CD4-positive, alpha-beta T cell treated with Interleukin-6 at 100 ng/mL for 8 hours (primary cell): ENCODE measurements at regions not wholly inside any gene's neighbourhood (a gene's known extent, or its start where the extent isn't known, plus 50 kb on each side); places are given as distances from the start of the nearest gene placed in this dataset.

ENCODE experiments used
- DNase-seq: peaks from one replicate; pipeline ENCODE4 v3.0.0-alpha.2; 2020; ENCODE audit warnings: mixed read lengths, low spot score

DNA sequence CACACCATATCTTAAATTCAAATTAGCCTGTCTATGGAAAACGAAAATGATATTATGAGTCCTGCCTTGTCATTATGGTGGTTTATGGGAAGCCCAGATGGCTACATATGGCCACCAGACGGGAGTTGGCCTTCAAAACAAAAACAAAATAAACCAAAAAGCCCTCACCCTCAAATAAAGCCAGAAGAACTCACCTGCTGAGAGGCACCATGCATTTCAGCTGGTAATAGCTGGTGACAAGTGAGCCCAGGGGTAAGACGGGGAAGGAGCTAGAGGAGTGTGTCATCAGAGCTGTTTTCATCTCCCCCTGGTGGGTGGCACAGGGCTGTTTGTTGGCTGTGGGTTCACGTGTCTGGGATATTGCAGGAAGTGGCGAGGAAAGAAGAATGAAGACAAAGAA lies 152.9 kb downstream of the EFNB2 start:
- no peak for DNase-seq

DNA sequence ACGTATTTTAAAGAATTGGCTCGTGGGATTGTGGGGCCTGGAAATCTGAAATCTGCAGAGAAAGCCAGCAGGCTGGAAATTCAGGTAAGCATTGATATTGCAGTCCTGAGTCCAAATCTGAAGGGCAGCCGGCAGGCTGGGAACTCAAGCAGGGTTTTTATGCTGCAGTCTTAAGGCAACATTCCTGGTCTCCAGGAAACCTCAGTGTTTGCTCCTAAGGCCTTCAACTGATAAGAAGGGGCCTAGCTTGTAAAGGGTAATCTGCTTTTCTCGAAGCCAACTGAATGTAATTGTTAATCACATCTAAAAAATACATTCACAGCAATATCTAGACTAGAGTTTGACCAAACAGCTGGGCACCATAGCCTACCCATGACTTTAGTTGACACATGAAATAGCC lies 154.4 kb downstream of the EFNB2 start:
- no peak for DNase-seq

DNA sequence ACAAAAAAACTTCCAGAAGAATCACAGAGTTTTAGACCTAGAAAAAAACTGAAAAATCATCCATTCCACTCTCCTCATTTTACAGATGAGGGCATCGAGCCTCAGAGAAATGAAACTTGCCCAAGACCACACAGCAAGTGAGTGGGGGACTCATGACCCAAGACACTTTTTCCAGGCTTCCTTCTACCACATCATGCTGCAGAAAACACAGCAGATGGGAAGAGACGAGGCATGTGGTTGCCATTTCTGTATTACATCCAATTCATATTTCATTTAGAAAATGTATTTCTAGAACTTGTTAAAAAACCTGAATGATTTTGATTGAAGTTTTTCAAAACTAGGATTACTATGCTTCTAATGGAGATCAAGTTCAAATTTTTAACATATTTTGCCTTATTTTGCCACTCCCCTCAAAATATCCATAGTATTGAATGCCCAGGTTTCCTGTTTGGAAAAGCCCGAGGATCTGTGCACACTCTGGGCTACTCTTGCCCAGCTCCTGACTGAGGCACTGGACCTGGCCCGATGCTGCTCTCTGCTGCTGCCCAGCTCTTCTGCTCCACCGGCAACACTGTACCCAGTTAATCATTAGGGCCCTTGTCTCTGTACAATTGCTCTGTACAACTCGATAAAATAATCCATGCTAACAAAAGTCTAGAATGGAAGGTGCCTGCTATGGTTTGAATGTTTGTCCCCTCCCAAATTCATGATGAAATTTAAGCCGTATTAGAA lies 157.4 kb downstream of the EFNB2 start:
- no peak for DNase-seq

DNA sequence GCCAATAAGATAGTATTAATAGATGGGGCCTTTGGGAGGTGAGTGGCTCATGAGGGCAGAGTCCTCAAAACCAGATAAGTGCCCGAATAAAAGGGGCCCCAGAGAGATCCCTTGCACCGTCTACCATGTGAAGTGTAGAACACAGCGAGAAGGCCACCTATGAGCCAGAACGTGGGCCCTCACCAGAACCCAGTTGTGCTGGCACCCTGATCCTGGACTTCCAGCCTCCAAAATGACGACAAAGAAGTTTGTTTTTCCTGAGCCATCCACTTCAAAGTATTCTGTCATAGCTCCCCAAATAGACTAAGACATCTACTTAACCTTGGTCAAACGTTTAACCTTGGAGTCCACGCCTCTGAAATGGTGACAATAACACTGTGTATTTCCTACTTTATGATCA lies 158.1 kb downstream of the EFNB2 start:
- DNase-seq = no peak

DNA sequence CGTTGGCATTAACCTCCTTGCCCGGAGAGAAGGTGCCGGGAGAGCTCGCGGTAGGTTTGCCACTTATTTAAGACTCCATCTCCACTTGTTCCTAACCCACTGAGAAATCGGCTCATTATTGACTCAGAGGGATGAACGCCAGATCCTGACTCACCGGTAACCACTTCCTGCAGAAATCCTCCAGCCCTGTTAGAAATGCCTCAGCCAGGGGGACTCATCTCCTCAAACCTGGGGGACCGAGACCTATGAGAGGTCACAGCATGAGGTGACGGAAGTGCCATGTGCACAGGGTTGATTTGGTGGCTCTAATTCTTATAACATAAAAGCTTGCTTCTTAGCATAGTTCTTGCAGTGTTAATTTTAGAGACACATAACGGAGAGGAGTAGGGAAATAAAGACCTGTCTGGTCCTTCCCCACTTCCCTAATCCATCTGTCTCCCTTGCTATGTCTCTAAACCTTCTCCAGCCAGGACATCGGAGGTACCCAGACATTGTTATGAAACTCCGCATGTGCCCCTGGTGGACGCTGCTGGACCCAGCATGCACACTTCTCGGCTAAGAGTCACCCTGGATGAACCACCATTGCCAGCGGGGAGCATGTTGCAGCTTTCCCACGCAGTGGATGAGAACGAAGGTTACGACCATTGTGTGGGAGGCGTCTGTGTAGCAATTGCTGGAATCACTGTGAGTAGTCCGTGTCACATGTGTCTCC lies 158.9 kb downstream of the EFNB2 start:
- DNase-seq = no peak

DNA sequence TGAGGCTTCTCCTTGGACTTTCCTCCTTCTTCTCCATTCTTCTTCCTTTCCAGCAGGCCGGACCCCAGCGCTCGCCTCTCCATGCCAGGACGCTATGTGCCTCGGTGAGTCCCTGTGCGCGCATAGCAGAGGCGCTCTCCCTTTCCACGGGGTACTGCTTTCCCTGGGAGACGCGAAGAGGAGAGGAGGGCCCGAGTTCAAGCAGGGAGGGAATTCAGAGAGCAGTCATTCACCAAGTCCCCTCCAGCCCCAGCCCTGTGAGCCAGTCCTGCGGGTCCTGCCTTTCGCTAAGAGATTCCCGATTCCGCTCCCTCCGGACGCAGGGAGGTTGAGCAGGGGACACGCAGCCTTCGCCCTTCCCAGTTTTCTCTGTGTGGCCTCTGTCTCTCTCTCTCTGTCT lies 160.4 kb downstream of the EFNB2 start:
- no peak for DNase-seq

DNA sequence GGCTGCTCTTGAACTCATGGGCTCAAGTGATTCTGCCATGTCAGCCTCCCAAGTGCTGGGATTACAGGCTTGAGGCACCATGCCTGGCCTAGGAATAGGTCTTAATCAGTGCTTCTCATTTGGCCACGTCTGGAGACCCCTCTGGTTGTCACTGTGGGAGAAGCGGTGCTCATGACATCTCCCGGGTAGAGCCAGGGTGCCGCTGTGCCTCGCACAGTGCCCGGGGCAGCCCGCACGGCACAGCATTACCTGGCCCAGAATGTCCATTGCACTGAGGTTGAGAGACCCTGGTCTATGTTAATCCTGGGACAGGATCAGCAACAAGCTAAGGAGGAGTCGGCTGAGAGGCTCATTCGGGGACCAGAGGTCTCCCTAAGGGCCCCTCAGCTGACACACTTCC lies 160.8 kb downstream of the EFNB2 start:
- no peak for DNase-seq

DNA sequence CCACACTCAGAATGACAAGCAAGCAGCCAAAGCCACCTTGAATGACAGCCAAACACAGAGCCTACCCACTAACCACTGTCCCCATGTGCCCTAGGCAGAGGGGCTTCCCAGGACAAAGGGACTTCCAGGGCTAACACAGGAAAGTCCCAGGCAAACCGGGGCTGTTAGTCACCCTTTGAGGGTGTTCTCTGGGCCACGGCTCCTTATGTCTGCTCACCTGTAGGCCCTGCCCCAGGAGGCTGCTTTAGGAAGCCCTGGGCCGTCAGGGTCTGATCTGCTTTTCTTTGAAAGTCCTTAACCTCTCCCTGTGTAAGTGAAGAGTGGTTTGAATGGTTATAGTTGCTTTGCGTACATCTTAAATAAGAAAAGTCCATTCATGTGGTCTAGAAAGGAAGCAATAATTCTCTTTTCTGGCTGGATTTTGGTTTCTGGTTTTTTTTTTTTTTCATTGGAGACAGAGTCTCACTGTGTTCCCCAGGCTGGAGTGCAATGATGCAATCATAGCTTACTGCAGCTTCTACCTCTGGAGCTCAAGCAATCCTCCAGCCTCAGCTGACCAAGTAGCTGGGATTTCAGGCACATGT lies 161.4 kb downstream of the EFNB2 start:
- no peak for DNase-seq

DNA sequence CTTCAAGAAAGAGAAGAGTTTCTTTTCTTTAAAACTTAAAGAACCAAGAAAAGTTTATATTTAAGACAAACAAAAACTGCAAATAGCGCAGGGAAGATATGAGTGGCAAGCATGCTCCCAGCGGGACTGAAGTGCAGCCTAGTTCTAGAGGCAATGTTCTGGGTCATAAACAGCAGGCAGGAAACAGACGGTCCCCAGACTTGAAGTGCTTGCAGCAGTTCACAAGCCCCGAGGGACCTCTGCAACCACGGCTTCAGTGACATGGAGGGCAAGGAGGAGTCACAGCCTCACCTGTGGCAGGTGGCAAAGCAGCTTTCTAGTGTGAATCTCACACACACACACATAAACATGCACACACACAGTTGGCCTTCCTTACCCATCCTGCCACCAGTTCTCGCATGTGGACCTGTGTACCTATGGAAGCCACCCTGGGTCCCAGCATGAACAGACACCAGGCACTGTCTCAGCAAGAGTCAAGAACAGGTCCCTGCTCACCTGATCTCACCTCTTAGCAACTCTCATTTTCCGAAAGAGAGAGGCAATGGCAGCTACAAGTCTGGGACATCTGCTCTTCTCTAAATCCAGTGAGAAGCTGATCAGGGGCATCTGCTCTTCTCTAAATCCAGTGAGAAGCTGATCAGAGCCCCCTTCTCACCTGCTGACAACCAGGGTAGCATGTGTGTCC lies 162.0 kb downstream of the EFNB2 start:
- DNase-seq = no peak

DNA sequence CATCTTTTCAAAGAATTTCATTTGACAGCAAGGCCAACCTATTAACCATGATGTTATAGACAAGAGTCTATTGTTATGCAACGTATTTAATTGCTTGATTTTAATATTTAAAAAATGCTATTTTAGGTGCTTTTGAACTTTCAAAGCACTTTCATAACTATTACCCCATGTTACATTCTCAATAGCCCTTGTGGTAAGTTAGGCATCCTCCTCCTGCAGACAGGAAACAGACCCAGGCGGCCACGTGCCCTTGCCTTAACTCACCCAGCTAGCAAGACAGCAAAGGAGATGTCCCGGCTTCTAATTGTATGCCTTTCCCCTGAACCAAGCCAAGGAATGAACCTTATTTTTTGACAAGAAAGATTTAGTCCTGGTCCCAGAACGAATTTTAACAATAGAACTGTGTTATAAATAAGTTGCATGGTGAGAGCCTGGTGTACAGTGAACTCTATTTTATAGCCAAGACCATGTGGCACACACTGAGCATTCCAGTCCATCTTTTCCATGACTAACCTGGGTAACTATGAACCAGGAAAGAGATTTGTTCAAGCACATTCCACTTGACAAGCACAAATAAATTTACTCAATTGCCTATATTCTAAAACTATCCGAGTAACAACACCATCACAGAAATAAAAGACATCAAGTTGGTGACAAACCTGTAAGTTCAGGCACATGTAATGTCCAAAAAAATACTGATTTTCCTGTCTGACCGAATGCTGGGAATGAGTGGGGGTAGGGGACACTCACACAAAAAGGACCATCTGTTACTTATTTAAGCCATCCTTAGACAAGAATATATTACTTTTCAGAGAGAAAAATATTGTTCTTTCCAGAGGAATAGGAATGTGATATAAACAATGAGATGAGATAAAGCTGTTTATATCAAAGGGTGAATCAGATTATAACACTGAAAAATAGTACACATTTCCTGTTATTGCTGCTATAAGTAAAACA lies 163.0 kb downstream of the EFNB2 start:
- DNase-seq = no peak

DNA sequence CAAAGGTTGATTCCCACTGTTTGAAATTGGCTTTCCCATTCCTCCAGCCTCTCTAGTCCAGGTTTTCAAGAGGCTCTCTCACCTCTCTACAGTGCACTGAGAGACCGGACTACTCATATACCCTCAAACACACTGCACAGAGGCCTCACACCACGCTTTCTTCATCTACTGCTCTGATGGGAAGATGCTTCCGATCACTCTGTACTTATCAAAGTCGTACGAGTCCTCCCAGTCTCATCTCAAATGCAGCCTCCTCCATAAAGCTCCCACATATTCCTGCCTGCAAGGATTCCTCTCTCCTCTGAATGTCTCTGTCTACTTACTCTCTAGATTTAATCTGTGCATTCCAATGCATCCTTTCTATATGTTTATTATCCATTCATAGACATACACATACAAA lies 164.4 kb downstream of the EFNB2 start:
- DNase-seq = no peak

DNA sequence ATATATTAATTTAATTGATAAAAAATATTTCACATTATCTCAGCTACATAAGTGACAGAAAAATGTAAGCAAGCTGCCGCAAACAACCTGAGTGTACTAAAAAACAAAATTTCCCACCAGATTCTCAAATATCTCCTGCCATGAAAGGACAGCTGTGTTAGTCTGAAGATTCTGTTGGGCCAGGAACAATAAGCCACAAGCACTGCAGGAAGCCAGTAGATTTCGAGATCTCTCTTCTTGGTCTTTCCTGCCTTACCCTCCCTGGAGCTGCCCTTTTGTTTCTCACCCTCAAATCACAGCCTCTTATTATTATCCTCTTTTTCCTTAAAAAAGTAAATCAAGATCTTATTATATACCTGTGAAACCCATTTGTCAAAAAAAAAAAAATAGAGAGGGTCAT lies 165.6 kb downstream of the EFNB2 start:
- no peak for DNase-seq

DNA sequence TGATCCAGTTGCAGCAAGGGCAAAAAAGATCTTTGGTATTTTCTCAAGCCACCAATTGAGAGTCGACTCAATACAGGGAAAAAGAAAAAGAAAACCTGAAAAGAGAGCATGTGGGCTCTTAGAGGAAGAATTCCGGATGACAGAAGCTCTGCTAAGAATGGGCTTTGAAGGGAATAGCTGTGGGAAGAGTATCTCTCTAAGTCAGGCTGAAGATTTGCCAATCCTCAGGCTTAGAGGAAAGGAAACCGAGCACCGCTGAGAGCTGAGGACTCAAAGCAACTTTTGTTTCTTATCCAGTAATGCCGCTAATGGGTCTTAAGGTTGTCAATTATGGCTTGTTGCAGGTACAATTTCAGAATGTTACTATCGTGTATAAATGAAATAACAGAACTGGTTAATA lies 166.4 kb downstream of the EFNB2 start:
- DNase-seq = no peak

DNA sequence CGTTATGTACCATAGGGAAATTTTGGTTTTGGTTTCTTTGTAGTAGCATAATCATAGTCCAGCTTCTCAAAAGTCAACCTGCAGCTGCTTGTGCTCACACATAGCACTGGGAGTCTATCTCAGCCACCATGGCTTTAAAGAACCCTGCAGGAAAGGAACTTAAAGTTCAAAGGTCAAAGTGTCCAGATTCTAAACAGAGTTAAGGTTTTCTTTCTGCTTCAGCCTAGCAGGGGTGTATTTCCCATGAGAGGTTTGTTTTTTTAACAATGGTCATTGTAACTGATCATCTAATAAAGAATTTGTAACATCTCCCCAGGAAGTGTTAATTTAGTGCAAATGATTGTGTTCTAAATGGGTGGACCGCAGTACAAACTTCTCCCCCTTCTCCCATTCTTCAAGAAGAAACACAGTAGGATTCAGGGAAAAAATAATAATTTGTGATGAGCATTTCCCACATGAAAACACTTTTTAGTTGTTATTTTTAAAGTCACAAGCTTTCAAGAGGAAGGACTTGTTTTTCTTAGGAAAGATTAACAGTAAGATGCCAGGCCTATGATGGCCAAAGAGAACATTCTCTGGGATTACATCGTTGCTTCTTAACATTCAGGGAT lies 168.0 kb downstream of the EFNB2 start:
- no peak for DNase-seq

DNA sequence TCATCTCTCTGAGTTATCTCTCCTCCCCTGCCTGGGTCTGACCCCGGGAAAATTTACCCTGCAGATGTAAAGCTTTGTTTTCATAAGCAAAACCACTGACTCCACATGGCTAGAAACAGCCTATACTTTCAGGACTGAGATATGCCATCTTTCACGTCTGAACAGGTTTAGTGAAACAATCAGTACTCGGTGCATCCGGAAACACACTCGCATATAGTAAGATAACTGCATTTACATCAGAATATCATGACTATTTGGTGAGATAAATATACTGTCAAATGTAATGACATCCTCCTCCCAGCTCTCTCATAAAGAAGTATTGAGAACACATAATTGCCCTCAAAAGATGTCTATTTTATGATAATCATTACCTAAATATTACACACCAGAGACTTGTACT lies 172.8 kb downstream of the EFNB2 start:
- DNase-seq = no peak

DNA sequence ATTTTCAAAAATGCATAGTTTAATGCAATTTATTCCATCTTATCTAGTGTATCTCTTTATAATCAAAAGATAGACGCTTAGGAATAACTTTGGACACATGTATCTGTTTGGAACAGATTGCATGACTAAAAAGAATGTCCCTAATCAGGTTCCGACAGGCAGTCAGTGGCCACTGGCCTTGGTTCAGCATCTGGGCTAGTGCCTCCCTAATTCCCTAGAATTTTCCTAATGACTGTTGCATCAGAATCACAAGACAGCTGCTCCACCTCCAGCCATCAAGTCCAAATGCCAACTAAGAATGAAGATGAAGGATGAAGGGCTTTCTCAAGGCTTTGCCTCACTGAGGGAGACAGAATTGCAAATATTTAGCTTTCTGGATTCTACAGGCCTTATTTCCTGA lies 173.8 kb downstream of the EFNB2 start:
- no peak for DNase-seq

DNA sequence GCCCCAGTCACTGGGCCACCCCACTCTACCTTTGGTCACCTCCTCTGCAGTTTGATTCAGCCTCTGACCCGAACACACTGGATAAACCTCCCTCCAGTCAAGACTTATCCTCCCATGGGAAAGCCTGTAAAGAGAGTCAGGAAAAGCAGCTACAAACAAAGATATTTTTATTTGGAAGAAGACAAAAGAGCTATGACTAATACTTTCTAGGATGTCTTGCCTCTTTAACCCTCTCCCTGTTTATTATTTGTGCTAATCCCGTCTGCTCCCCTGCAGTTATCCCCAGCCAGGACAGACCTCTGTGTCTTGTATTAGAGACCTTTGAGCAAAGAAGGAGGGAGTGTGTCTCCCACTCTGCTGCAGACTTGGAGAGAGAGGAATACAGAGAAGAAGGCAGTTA lies 178.3 kb downstream of the EFNB2 start:
- no peak for DNase-seq

DNA sequence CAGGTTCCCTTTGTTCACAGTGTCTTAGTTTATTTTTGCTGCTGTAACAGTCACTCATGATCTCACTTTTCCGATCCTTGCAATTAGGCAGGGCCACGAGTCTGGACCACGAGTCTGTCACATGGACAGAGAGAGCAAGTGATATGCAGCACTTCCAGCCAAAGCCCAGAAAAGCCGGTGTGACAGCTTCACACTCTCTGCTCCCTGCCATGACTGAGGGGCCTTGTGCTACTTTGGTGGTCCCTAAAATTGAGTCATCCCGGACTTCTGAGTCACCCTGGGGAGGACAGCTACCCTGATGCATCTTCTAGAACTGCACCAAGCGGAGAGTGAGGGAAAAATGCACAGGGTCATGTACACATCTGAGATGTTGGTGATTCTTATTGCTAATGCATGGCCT lies 179.6 kb downstream of the EFNB2 start:
- no peak for DNase-seq

DNA sequence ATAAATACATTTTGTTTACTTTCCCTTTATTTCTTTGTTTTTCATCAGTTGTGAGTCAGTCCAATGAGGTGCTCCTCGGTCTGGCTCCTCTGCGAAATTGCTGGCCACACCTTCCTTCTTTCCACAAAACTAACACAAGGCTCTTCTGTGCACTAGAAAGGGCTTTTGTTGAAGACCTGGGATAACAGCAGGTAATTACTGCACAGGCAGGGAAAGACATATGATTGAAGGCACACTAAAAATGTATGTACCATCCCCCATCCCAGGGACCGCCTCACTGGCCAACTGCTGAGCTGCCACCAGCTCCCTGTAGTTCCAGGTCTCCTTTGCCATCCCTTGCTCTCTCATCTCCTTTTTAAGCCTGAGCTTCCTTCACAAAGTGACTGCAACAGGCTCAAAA lies 180.5 kb downstream of the EFNB2 start:
- DNase-seq = no peak

DNA sequence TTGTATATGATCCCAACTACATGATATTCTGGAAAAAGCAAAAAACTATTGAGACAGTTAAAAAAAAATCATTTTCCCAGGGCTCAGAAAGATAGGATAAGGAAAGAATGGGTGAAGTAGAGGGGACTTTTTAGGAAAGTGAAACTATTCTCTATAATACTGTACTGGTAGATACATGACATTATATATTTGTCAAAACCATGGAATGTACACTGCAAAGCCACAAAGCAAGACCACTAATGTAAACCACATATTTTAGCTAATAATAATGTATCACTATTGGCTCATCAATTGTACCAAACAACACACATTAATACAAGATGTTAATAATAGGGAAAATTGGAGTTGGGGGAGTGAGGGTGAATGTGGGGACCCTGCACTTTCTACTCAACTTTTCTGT lies 182.6 kb downstream of the EFNB2 start:
- DNase-seq = no peak

DNA sequence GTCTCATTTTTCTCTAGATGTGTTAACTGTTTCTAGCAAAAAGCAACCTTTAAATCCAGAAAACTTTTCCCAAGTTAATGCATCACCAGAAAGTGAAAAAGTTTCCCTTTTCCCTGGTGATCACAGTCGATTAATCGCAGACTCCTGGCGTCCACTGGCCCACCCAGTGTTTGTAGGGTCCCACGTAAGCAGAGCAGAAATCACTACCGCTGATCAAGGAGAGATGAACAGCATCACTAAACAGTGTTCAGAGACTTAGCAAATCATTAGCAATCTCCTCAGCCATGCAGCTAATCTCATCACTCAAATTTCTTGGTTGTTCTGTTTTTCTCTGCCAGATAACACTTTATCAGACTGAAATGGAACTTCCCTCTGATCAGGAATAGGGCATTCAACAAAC lies 184.2 kb downstream of the EFNB2 start:
- DNase-seq = no peak
